NCI-H2107 treated with DMSO at 0.1 percent for 48 hours (cell line): ENCODE measurements at regions not wholly inside any gene's neighbourhood (a gene's known extent, or its start where the extent isn't known, plus 50 kb on each side); places are given as distances from the start of the nearest gene placed in this dataset.

ENCODE experiments used
- DNase-seq: peaks from one replicate; lab custom pipeline; 2025; ENCODE audit not compliant: unreplicated experiment; lab: John Stamatoyannopoulos, UW

- no peak for DNase-seq
Measured at GRCh38 chr22:22080270-22080669, 97.7 kb upstream of the TOP3B start.

GRCh38 chr22:22079404-22080148 lies 97.0 kb upstream of the TOP3B start:
- no peak for DNase-seq

GRCh38 chr22:22078329-22078728 lies 95.7 kb upstream of the TOP3B start:
- no peak for DNase-seq

GRCh38 chr22:22076932-22077703 lies 94.5 kb upstream of the TOP3B start:
- DNase-seq, result no peak

- no peak for DNase-seq
Measured at GRCh38 chr22:22076361-22076760, 93.8 kb upstream of the TOP3B start.

GRCh38 chr22:22075382-22076163 lies 93.0 kb upstream of the TOP3B start:
- no peak for DNase-seq

- no peak for DNase-seq
Measured at GRCh38 chr22:22074634-22075381, 92.2 kb upstream of the TOP3B start.

GRCh38 chr22:22073769-22074561 lies 91.4 kb upstream of the TOP3B start:
- DNase-seq, result no peak

GRCh38 chr22:22072169-22072836 lies 89.7 kb upstream of the TOP3B start:
- DNase-seq, result no peak

- DNase-seq, result no peak
Measured at GRCh38 chr22:22071455-22071854, 88.9 kb upstream of the TOP3B start.

GRCh38 chr22:22070371-22070824 lies 87.8 kb upstream of the TOP3B start:
- no peak for DNase-seq

- no peak for DNase-seq
Measured at GRCh38 chr22:22069450-22070370, 87.1 kb upstream of the TOP3B start.

GRCh38 chr22:22068657-22069056 lies 86.1 kb upstream of the TOP3B start:
- DNase-seq, result no peak

- DNase-seq, result no peak
Measured at GRCh38 chr22:22068025-22068424, 85.4 kb upstream of the TOP3B start.

GRCh38 chr22:22067192-22067591 lies 84.6 kb upstream of the TOP3B start:
- DNase-seq, result no peak

GRCh38 chr22:22064580-22064979 lies 82.0 kb upstream of the TOP3B start:
- no peak for DNase-seq

GRCh38 chr22:22062306-22062793 lies 79.8 kb upstream of the TOP3B start:
- DNase-seq, result no peak
